GM23248 (cell line): ENCODE measurements at regions not wholly inside any gene's neighbourhood (a gene's known extent, or its start where the extent isn't known, plus 50 kb on each side); places are given as distances from the start of the nearest gene placed in this dataset.
"Not testable (repeated sequence)": the region's sequence is repeated elsewhere in the genome, so short reads cannot be mapped to it uniquely, and the experiment has no call there.

ENCODE experiments used
- DNase-seq: peaks from one replicate; pipeline ENCODE4 v3.0.0-alpha.2; 2015
- H2AFZ ChIP-seq: fragments of 200-600 bp; sonication (generic); 2 replicates; pipeline ENCODE4 v1.6.1; 2016; ENCODE audit warnings: antibody characterized with exemption
- H3F3A ChIP-seq: fragments of 200-600 bp; sonication (generic); 2 replicates; pipeline ENCODE4 v1.6.1; 2016; ENCODE audit warnings: mild to moderate bottlenecking, antibody characterized with exemption, mixed run types; ENCODE audit not compliant: insufficient read depth
- H3K27ac ChIP-seq: fragments of 200-600 bp; sonication (generic); 2 replicates; pipeline ENCODE4 v1.5.1; 2016; ENCODE audit warnings: mild to moderate bottlenecking
- H3K27me3 ChIP-seq: fragments of 200-600 bp; sonication (generic); replicated peaks from 2 replicates; pipeline ENCODE4 v1.6.1; 2016; ENCODE audit warnings: mild to moderate bottlenecking; ENCODE audit not compliant: insufficient read depth
- H3K36me3 ChIP-seq: fragments of 200-600 bp; sonication (generic); 2 replicates; pipeline ENCODE4 v1.6.1; 2016; ENCODE audit warnings: low read depth, mild to moderate bottlenecking
- H3K4me1 ChIP-seq: fragments of 200-600 bp; sonication (generic); 2 replicates; pipeline ENCODE4 v1.6.1; 2016; ENCODE audit warnings: mild to moderate bottlenecking; ENCODE audit not compliant: insufficient read depth
- H3K4me2 ChIP-seq: fragments of 200-600 bp; sonication (generic); one replicate; pipeline ENCODE4 v1.6.1; 2016; ENCODE audit warnings: mild to moderate bottlenecking; ENCODE audit not compliant: unreplicated experiment
- H3K4me3 ChIP-seq: fragments of 200-600 bp; sonication (generic); 2 replicates; pipeline ENCODE4 v1.5.1; 2016; ENCODE audit warnings: mild to moderate bottlenecking
- H3K79me2 ChIP-seq: fragments of 200-600 bp; sonication (generic); 2 replicates; pipeline ENCODE4 v1.6.1; 2016; ENCODE audit warnings: mild to moderate bottlenecking; ENCODE audit not compliant: insufficient read depth
- H3K9ac ChIP-seq: fragments of 200-600 bp; sonication (generic); 2 replicates; pipeline ENCODE4 v1.6.1; 2016; ENCODE audit warnings: mild to moderate bottlenecking
- H3K9me2 ChIP-seq: fragments of 200-600 bp; sonication (generic); 2 replicates; pipeline ENCODE4 v1.6.1; 2016; ENCODE audit warnings: mixed run types, mild to moderate bottlenecking, moderate library complexity; ENCODE audit not compliant: insufficient read depth
- H3K9me3 ChIP-seq: fragments of 200-600 bp; sonication (generic); one replicate; pipeline ENCODE4 v1.6.1; 2017; ENCODE audit warnings: low read depth
- H4K20me1 ChIP-seq: fragments of 200-600 bp; sonication (generic); 2 replicates; pipeline ENCODE4 v1.6.0; 2016; ENCODE audit not compliant: insufficient read depth
- EZH2 ChIP-seq: fragments of 200-600 bp; sonication (generic); IDR thresholded peaks from 2 replicates; pipeline ENCODE4 v1.6.1; 2018; ENCODE audit warnings: antibody characterized with exemption, mild to moderate bottlenecking; ENCODE audit not compliant: insufficient read depth, poor library complexity, severe bottlenecking
- EZH2phosphoT487 ChIP-seq: fragments of 200-600 bp; sonication (generic); IDR thresholded peaks from 2 replicates; pipeline ENCODE4 v1.6.1; 2018; ENCODE audit warnings: antibody characterized with exemption, moderate library complexity, mild to moderate bottlenecking, low read depth; ENCODE audit not compliant: insufficient read depth
- whole genome bisulfite sequencing, 2 experiments: methylation state at CpG; one replicate each; pipeline ENCODE4 v1.1.6; 2015 to 2017; ENCODE audit warnings: low lambda C conversion rate in 2 of 2, low coverage in 1 of 2; ENCODE audit errors: missing lambda C conversion rate in 2 of 2; 5-methylcytosine and 5-hydroxymethylcytosine counted together
- in situ Hi-C: fragments of 300-500 bp; cut with MboI; formaldehyde crosslinking; loops from 2 replicates; pipeline ENCODE4 v1.15.0; 2020

- Histone ChIP-seq H3K27ac (no peak overlapping the region), H2AFZ (no peak overlapping the region), H3K79me2 (no peaks in the 10 kb centered on the region), H3K9ac (no peak overlapping the region), H3K4me1 (no peaks in the 10 kb centered on the region), H3K9me2 (no peaks in the 10 kb centered on the region; the same call in 1 of the 2 replicates), H4K20me1 (no peaks in the 10 kb centered on the region), H3K27me3 (no peaks in the 10 kb centered on the region), H3K9me3 (no peaks in the 10 kb centered on the region), H3F3A (no peaks in the 10 kb centered on the region), H3K36me3 (no peaks in the 10 kb centered on the region), H3K4me3 (no peak overlapping the region), H3K4me2 (no peak overlapping the region)
- WGBS, 2 experiments = 79 to 84% methylated on average over 2 of the region's 2 CpGs
- no peak for DNase-seq
- TF ChIP-seq EZH2 (no peak), EZH2phosphoT487 (no peak)
- in situ Hi-C loops = no loop called here
Measured at GRCh38 chr12:92411687-92412086, 266.0 kb upstream of the BTG1 start.

DNA sequence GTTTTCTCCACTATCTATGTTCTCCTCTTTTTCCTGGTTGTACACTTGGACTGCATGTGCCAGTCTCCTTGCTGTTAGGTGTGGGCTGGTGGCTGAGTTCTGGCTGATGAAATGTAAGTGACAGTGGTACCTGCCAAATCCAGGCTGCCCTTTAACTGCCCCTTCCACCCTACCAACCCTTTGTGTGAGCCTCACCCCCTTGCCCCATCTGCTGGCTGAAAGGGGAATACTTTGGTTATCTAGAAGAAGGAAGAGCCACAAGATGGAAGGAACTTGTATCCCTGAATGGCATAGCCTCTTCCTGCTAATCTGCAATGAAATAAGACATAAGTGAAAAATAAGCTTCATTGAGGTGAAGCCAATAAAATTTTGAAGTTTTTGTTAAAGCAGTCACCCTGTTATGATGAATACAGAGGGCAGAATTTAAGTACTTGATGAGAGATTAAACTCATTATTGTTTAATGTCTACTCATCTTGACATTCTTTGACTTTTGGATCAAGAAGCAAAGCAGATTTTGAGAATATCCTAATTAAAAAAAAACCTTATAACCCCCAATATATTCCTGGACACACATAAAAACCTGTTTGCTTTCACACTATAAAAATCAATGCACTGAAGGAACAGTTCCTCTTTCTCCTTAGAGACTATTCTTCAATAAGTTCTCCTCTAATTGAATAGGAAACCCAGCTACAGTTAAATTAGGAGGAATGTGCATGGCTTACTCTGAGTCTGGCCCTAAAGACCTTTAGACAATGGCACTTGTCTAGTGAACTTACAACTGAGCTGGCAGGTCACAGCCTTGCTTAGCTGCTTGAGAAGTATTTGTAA, 262.6 kb upstream of the BTG1 start:
- H3K79me2 ChIP-seq = no peaks in the 10 kb centered on the region
- no peak overlapping the region for H3K4me3 ChIP-seq
- DNase-seq = peak; percentile 53
- no peaks in the 10 kb centered on the region for H4K20me1 ChIP-seq
- TF ChIP-seq EZH2 = no peak
- TF ChIP-seq EZH2phosphoT487 = no peak
- H3K27ac ChIP-seq = no peak overlapping the region
- no peaks in the 10 kb centered on the region for H3K27me3 ChIP-seq
- no peaks in the 10 kb centered on the region for H3K4me1 ChIP-seq
- no peak overlapping the region for H3K9ac ChIP-seq
- no peaks in the 10 kb centered on the region for H3K36me3 ChIP-seq
- no peaks in the 10 kb centered on the region for H3K9me3 ChIP-seq
- H3K4me2 ChIP-seq = no peak overlapping the region
- H2AFZ ChIP-seq = no peak overlapping the region
- H3F3A ChIP-seq = no peaks in the 10 kb centered on the region
- no peaks in the 10 kb centered on the region for H3K9me2 ChIP-seq
- in situ Hi-C loops = no loop called here

DNA sequence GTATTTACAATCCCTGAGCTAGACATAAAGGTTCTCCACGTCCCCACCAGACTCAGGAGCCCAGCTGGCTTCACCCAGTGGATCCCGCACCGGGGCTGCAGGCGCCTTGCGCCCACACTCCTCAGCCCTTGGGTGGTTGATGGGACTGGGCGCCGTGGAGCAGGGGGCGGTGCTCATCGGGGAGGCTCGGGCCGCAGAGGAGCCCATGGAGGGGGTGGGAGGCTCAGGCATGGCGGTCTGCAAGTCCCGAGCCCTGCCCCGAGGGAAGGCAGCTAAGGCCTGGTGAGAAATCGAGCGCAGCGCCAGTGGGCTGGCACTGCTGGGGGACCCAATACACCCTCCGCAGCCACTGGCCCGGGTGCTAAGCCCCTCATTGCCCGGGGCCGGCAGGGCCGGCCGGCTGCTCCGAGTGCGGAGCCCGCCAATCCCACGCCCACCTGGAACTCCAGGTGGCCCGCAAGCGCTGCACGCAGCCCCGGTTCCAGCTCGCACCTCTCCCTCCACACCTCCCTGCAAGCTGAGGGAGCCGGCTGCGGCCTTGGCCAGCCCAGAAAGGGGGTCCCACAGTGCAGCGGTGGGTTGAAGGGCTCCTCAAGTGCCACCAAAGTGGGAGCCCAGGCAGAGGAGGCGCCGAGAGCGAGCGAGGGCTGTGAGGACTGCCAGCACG, 260.9 kb upstream of the BTG1 start:
- 94 to 96% methylated on average over 6 to 36 of the region's 40 CpGs for WGBS, 2 experiments
- H3K9ac ChIP-seq, H3K4me2 ChIP-seq, H3K9me2 ChIP-seq, H3F3A ChIP-seq, H3K4me3 ChIP-seq, H3K79me2 ChIP-seq, in situ Hi-C loops, H4K20me1 ChIP-seq, H2AFZ ChIP-seq, H3K9me3 ChIP-seq, H3K27me3 ChIP-seq, DNase-seq, H3K27ac ChIP-seq, H3K36me3 ChIP-seq, H3K4me1 ChIP-seq: not testable (repeated sequence)

DNA sequence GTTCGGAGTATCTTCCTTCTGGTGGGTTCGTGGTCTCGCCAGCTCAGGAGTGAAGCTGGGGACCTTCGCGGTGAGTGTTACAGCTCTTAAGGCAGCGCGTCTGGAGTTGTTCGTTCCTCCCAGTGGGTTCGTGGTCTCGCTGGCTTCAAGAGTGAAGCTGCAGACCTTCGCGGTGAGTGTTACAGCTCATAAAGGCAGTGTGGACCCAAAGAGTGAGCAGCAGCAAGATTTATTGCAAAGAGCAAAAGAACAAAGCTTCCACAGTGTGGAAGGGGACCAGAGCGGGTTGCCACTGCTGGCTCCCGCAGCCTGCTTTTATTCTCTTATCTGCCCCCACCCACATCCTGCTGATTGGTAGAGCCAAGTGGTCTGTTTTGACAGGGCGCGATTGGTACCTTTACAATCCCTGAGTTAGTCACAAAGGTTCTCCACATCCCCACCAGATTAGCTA, 260.2 kb upstream of the BTG1 start:
- DNase-seq, H3K27me3 ChIP-seq, H3K4me3 ChIP-seq, H3K9me2 ChIP-seq, H4K20me1 ChIP-seq, H2AFZ ChIP-seq, H3F3A ChIP-seq, H3K4me2 ChIP-seq, H3K79me2 ChIP-seq, H3K36me3 ChIP-seq, H3K4me1 ChIP-seq, H3K27ac ChIP-seq, H3K9ac ChIP-seq, in situ Hi-C loops, H3K9me3 ChIP-seq: not testable (repeated sequence)
- 89 to 95% methylated on average over 14 to 16 of the region's 16 CpGs for WGBS, 2 experiments

DNA sequence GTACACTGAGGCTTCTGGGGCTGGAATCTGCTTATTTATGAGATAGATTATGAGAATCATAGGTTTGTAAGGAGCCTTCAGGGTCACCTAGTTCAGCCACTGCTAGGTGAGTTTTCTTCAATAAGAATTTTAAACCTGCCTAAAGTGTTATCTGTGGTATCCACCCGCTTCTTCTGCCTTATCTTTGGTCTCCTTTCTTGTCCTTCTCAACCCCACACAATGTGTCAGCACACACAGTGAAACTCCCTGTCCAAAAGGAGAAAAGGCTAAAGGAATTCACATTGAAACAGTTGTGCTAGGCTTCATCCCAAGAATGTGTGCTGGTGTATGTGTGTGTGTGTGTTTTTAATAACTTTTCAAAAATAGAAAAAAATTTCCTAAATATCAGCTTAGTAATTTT, 259.3 kb upstream of the BTG1 start:
- DNase-seq = no peak
- no peak for TF ChIP-seq EZH2
- no peak for TF ChIP-seq EZH2phosphoT487
- Histone ChIP-seq H3K9ac (no peak overlapping the region), H4K20me1 (no peaks in the 10 kb centered on the region), H3K36me3 (no peaks in the 10 kb centered on the region), H3F3A (no peaks in the 10 kb centered on the region), H3K4me1 (no peaks in the 10 kb centered on the region), H2AFZ (no peak overlapping the region), H3K9me3 (no peaks in the 10 kb centered on the region), H3K4me2 (no peak overlapping the region), H3K4me3 (no peak overlapping the region), H3K27me3 (no peaks in the 10 kb centered on the region), H3K27ac (no peak overlapping the region), H3K9me2 (no peaks in the 10 kb centered on the region), H3K79me2 (no peaks in the 10 kb centered on the region)
- in situ Hi-C loops = no loop called here
- WGBS, 2 experiments = 93 to 100% methylated on average over 1 of the region's 1 CpG
